ENCODE measurements at regions not wholly inside any gene's neighbourhood (a gene's known extent, or its start where the extent isn't known, plus 50 kb on each side); places are given as distances from the start of the nearest gene placed in this dataset.

DNA sequence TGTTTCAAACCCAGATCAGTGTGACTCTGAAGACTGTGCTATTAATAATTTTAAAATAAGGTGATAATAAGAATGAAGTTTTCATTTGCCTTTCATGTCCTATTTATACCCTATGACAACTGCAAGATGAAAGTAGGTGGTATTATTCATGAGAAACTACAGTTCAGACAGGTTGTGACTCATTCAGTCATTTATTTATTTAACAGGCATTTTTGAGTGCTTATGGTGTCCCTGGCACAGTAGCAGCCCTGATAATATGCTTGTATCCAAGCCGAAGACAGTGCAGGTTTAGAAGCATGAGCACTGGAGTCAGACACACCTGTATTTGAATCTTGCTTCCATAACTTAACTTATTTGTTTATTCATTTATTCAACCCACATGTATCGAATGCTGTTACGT lies 87.1 kb downstream of the FZD1 start:
- TF ChIP-seq, protein P1, sequence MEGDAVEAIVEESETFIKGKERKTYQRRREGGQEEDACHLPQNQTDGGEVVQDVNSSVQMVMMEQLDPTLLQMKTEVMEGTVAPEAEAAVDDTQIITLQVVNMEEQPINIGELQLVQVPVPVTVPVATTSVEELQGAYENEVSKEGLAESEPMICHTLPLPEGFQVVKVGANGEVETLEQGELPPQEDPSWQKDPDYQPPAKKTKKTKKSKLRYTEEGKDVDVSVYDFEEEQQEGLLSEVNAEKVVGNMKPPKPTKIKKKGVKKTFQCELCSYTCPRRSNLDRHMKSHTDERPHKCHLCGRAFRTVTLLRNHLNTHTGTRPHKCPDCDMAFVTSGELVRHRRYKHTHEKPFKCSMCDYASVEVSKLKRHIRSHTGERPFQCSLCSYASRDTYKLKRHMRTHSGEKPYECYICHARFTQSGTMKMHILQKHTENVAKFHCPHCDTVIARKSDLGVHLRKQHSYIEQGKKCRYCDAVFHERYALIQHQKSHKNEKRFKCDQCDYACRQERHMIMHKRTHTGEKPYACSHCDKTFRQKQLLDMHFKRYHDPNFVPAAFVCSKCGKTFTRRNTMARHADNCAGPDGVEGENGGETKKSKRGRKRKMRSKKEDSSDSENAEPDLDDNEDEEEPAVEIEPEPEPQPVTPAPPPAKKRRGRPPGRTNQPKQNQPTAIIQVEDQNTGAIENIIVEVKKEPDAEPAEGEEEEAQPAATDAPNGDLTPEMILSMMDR (conservative IDR thresholded peaks at IDR 0.05; ENCODE audit: low read length): no peak
- no peak for TF ChIP-seq EZH2phosphoT487 (IDR thresholded peaks at IDR 0.05; ENCODE audit: borderline replicate concordance)
- H3K4me1 ChIP-seq (ENCODE audit: insufficient read depth, low read length, poor library complexity, severe bottlenecking): no peaks in the 10 kb centered on the region
- H4K20me1 ChIP-seq (ENCODE audit: insufficient read depth, low read length, poor library complexity, severe bottlenecking): no peaks in the 10 kb centered on the region
- H3K4me3 ChIP-seq (ENCODE audit: low read length, poor library complexity, severe bottlenecking): no peak overlapping the region
- H3K27me3 ChIP-seq (ENCODE audit: insufficient read depth, low read length, poor library complexity, severe bottlenecking): no peaks in the 10 kb centered on the region
- no peak overlapping the region for H3K9ac ChIP-seq (ENCODE audit: low read depth, low read length, poor library complexity, severe bottlenecking)
- no peaks in the 10 kb centered on the region for H3K79me2 ChIP-seq (ENCODE audit: insufficient read depth, low read length)
- H3K9me3 ChIP-seq (ENCODE audit: insufficient read depth, low read depth, low read length): no peaks in the 10 kb centered on the region
- H3F3A ChIP-seq (ENCODE audit: low read depth): no peaks in the 10 kb centered on the region
- H2AFZ ChIP-seq (ENCODE audit: low read length): no peak overlapping the region
- H3K4me2 ChIP-seq (ENCODE audit: low read depth, low read length, poor library complexity, severe bottlenecking): no peak overlapping the region
- H3K36me3 ChIP-seq (ENCODE audit: insufficient read depth, low read length): no peaks in the 10 kb centered on the region
- no peaks in the 10 kb centered on the region for H3K9me2 ChIP-seq (replicated peaks; ENCODE audit: low read depth, low read length)

DNA sequence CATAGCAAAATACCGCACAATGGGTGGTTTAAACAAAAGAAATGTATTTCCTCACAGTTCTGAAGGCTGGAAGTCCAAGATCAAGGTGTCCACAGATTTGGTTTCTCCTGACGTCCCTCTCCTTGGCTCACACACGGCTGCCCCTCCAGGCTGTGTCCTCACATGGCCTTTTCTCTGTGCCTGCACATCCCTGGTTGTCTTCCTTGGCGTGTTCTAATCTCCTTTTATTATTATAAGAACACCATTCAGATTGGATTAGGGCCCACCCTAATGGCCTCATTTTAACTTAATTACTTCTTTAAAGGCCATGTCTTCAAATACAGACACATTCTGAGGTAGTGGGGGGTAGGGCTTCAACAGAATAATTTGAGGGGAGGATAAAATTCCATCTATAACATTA lies 87.9 kb downstream of the FZD1 start:
- Histone ChIP-seq H3K4me1 (ENCODE audit: insufficient read depth, low read length, poor library complexity, severe bottlenecking) (no peaks in the 10 kb centered on the region), H3K4me3 (ENCODE audit: low read length, poor library complexity, severe bottlenecking) (no peak overlapping the region), H3K79me2 (ENCODE audit: insufficient read depth, low read length) (no peaks in the 10 kb centered on the region), H3F3A (ENCODE audit: low read depth) (no peaks in the 10 kb centered on the region), H4K20me1 (ENCODE audit: insufficient read depth, low read length, poor library complexity, severe bottlenecking) (no peaks in the 10 kb centered on the region), H3K27me3 (ENCODE audit: insufficient read depth, low read length, poor library complexity, severe bottlenecking) (no peaks in the 10 kb centered on the region), H3K9me3 (ENCODE audit: insufficient read depth, low read depth, low read length) (no peaks in the 10 kb centered on the region), H3K4me2 (ENCODE audit: low read depth, low read length, poor library complexity, severe bottlenecking) (no peak overlapping the region), H3K9me2 (replicated peaks; ENCODE audit: low read depth, low read length) (no peaks in the 10 kb centered on the region), H2AFZ (ENCODE audit: low read length) (no peak overlapping the region), H3K36me3 (ENCODE audit: insufficient read depth, low read length) (no peaks in the 10 kb centered on the region), H3K9ac (ENCODE audit: low read depth, low read length, poor library complexity, severe bottlenecking) (no peak overlapping the region)
- TF ChIP-seq EZH2phosphoT487 (IDR thresholded peaks at IDR 0.05; ENCODE audit: borderline replicate concordance): no peak
- TF ChIP-seq, protein P1 (conservative IDR thresholded peaks at IDR 0.05; ENCODE audit: low read length): no peak

DNA sequence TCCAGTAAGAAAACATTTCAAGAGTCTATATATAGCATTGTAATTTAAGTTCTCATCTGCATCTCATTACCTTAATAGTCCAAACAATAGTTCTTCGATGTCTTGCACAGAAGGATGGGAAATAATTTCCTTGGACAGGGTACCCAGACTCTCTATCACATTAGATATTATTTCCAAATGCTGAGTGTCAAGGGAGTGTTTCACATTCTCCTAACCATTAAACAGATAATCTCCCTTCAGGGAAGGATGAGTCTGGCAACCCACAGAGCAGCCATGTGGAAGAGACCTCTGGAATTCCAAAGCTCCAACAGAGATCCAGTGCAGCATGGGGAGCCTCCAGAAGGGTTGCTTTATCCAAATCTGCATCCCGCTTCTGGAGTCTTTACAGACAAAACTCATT lies 89.6 kb downstream of the FZD1 start:
- no peak overlapping the region for H3K4me2 ChIP-seq (ENCODE audit: low read depth, low read length, poor library complexity, severe bottlenecking)
- H3K4me1 ChIP-seq (ENCODE audit: insufficient read depth, low read length, poor library complexity, severe bottlenecking): no peaks in the 10 kb centered on the region
- H3K36me3 ChIP-seq (ENCODE audit: insufficient read depth, low read length): no peaks in the 10 kb centered on the region
- no peaks in the 10 kb centered on the region for H4K20me1 ChIP-seq (ENCODE audit: insufficient read depth, low read length, poor library complexity, severe bottlenecking)
- H3F3A ChIP-seq (ENCODE audit: low read depth): no peaks in the 10 kb centered on the region
- no peak overlapping the region for H3K9ac ChIP-seq (ENCODE audit: low read depth, low read length, poor library complexity, severe bottlenecking)
- no peaks in the 10 kb centered on the region for H3K27me3 ChIP-seq (ENCODE audit: insufficient read depth, low read length, poor library complexity, severe bottlenecking)
- no peaks in the 10 kb centered on the region for H3K79me2 ChIP-seq (ENCODE audit: insufficient read depth, low read length)
- no peak overlapping the region for H2AFZ ChIP-seq (ENCODE audit: low read length)
- no peak overlapping the region for H3K4me3 ChIP-seq (ENCODE audit: low read length, poor library complexity, severe bottlenecking)
- no peak for TF ChIP-seq EZH2phosphoT487 (IDR thresholded peaks at IDR 0.05; ENCODE audit: borderline replicate concordance)
- TF ChIP-seq, protein P1 (conservative IDR thresholded peaks at IDR 0.05; ENCODE audit: low read length): no peak
- H3K9me3 ChIP-seq (ENCODE audit: insufficient read depth, low read depth, low read length): no peaks in the 10 kb centered on the region
- no peaks in the 10 kb centered on the region for H3K9me2 ChIP-seq (replicated peaks; ENCODE audit: low read depth, low read length)
